HG02840 (cell line): ENCODE measurements at regions not wholly inside any gene's neighbourhood (a gene's known extent, or its start where the extent isn't known, plus 50 kb on each side); places are given as distances from the start of the nearest gene placed in this dataset.

Source experiments
- ATAC-seq: cut with Tn5 transposase; IDR thresholded peaks from one replicate; pipeline ENCODE4 v1.9.1; 2021; ENCODE audit warnings: mild to moderate bottlenecking, moderate library complexity, moderate number of reproducible peaks; ENCODE audit not compliant: unreplicated experiment, low FRiP score

GRCh38 chr4:146998157-146998556 is 52.5 kb upstream of the TTC29 start:
- ATAC-seq: no peak

- no peak for ATAC-seq
Observed at GRCh38 chr4:147003956-147004809, 58.5 kb upstream of the TTC29 start.

GRCh38 chr4:147006229-147006628 is 60.6 kb upstream of the TTC29 start:
- ATAC-seq: no peak

GRCh38 chr4:147009875-147010274 is 64.2 kb upstream of the TTC29 start:
- ATAC-seq: no peak

GRCh38 chr4:147011411-147011810 is 65.7 kb upstream of the TTC29 start:
- ATAC-seq: no peak

GRCh38 chr4:147012059-147012707 is 66.5 kb upstream of the TTC29 start:
- no peak for ATAC-seq

- no peak for ATAC-seq
Observed at GRCh38 chr4:147014946-147015345, 69.3 kb upstream of the TTC29 start.

- ATAC-seq: no peak
Observed at GRCh38 chr4:147015491-147015890, 69.8 kb upstream of the TTC29 start.

GRCh38 chr4:147017081-147017480 is 71.4 kb upstream of the TTC29 start:
- no peak for ATAC-seq

GRCh38 chr4:147019091-147019490 is 73.4 kb upstream of the TTC29 start:
- peak; percentile 64 for ATAC-seq

GRCh38 chr4:147020456-147020855 is 74.8 kb upstream of the TTC29 start:
- ATAC-seq: no peak

- ATAC-seq: no peak
Observed at GRCh38 chr4:147025042-147025441, 79.4 kb upstream of the TTC29 start.

GRCh38 chr4:147029296-147029695 is 83.6 kb upstream of the TTC29 start:
- ATAC-seq: no peak

- ATAC-seq: no peak
Observed at GRCh38 chr4:147034372-147034771, 88.7 kb upstream of the TTC29 start.

GRCh38 chr4:147037069-147037468 is 91.4 kb upstream of the TTC29 start:
- ATAC-seq: no peak

GRCh38 chr4:147039976-147040575 is 94.4 kb upstream of the TTC29 start:
- no peak for ATAC-seq

GRCh38 chr4:147040874-147041273 is 95.2 kb upstream of the TTC29 start:
- ATAC-seq: no peak

- ATAC-seq: no peak
Observed at GRCh38 chr4:147041376-147041775, 95.7 kb upstream of the TTC29 start.

- ATAC-seq: no peak
Observed at GRCh38 chr4:147042046-147042445, 96.4 kb upstream of the TTC29 start.

- ATAC-seq: no peak
Observed at GRCh38 chr4:147044241-147044640, 98.6 kb upstream of the TTC29 start.

GRCh38 chr4:147049946-147050345 is 104.3 kb upstream of the TTC29 start:
- no peak for ATAC-seq

- no peak for ATAC-seq
Observed at GRCh38 chr4:147050356-147050765, 104.7 kb upstream of the TTC29 start.
